OCI-LY3 (cell line): ENCODE measurements at regions not wholly inside any gene's neighbourhood (a gene's known extent, or its start where the extent isn't known, plus 50 kb on each side); places are given as distances from the start of the nearest gene placed in this dataset.

Experiments
- EZH2phosphoT487 ChIP-seq: fragments of 200-600 bp; shearing (Covaris generic); IDR thresholded peaks from 2 replicates; pipeline ENCODE4 v1.6.1; 2018; ENCODE audit warnings: antibody characterized with exemption, mixed run types, low read depth
- TF ChIP-seq, protein P1 (sequence below): fragments of 200-600, 300-600 bp; sonication (generic); IDR thresholded peaks from 2 replicates; pipeline ENCODE4 v1.5.1; 2014; ENCODE audit warnings: antibody characterized with exemption, low read length, low read depth

- TF ChIP-seq, protein P1, sequence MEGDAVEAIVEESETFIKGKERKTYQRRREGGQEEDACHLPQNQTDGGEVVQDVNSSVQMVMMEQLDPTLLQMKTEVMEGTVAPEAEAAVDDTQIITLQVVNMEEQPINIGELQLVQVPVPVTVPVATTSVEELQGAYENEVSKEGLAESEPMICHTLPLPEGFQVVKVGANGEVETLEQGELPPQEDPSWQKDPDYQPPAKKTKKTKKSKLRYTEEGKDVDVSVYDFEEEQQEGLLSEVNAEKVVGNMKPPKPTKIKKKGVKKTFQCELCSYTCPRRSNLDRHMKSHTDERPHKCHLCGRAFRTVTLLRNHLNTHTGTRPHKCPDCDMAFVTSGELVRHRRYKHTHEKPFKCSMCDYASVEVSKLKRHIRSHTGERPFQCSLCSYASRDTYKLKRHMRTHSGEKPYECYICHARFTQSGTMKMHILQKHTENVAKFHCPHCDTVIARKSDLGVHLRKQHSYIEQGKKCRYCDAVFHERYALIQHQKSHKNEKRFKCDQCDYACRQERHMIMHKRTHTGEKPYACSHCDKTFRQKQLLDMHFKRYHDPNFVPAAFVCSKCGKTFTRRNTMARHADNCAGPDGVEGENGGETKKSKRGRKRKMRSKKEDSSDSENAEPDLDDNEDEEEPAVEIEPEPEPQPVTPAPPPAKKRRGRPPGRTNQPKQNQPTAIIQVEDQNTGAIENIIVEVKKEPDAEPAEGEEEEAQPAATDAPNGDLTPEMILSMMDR: no peak
- TF ChIP-seq EZH2phosphoT487: no peak
These were observed 133.6 kb upstream of the VWC2 start for GRCh38 chr7:49639808-49640207.
